ENCODE measurements at regions not wholly inside any gene's neighbourhood (a gene's known extent, or its start where the extent isn't known, plus 50 kb on each side); places are given as distances from the start of the nearest gene placed in this dataset.
"Not testable (repeated sequence)": the region's sequence is repeated elsewhere in the genome, so short reads cannot be mapped to it uniquely, and the experiment has no call there.

DNA sequence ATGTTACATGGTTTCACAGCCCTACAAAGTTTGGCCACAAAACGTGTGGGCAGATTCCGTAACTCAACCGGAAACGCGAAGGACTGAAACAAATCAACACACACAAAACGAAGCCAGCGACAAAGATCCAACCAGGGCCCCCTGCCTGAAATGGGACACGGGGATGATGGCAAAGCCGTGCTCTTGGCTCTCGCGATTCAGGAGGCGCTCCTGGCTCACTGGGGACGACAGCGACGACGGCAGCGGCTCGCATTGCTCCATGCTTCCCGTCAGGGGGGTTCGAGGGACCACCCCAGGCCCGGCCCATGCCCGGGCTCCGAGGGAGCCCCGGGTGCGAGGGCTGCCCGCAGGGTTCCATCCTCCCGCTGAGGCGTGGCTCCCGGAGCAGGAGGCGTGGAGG, 4786.8 kb upstream of the OR11H1 start:
- no peak for DNase-seq

DNA sequence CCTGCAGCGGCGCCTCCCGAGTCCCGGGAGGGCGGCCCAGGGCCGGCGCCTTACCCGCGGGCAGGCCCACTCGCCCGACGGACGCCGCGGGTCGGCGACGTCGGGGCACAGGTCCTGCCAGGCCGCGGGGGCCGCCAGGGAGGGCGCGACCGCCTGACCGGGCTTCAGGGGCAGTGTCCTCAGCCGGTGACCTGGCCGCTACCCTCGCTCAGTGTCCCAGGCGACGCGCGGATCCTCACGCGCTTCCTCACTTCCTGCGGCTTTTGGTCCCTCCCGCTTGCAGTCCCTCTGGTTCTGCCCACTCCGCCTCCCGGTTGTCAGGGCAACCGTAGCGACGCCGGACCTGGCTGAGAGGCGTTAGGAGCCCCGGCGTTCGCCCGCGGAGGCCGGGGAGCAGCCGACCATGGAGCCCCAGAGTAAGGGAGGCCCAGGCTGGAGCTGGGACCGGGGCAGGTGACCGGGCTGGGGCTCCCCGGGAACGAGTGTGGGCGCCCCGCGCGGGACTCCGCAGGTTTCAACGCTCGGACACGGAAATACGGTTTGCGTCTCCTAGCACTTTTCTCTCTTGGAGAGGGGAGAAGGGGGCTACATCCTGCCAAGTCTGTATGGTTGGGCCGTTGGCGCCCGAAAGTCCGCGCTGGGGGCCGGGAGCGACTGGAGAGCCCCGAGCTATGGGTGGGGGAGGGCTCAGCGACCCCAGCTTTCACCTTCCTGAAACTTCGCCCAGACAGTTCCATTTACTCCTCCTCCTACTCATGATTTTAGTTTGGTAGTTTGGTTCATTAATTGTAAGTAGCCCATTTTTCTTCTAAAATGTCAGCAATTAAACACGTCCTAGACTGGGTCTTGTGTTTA, 4786.0 kb upstream of the OR11H1 start:
- not testable (repeated sequence) for DNase-seq

DNA sequence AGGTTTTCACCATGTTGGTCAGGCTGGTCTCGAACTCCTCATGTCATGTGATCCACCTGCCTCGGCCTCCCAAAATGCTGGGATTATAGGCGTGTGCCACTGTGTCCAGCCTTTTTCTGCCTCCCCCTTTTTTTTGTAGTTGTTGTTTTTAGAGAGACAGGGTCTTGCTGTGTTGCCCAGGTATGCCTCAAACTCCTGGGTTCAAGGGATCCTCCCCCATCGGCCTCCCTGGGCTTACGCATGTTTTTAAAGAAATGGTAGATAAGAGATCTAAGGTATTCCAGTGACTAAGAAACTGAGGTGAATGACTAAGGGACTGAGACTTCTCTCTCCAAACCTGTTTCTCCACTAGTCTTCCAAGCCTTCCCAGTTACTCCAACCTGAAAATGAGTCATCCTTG, 4781.6 kb upstream of the OR11H1 start:
- DNase-seq: not testable (repeated sequence)

DNA sequence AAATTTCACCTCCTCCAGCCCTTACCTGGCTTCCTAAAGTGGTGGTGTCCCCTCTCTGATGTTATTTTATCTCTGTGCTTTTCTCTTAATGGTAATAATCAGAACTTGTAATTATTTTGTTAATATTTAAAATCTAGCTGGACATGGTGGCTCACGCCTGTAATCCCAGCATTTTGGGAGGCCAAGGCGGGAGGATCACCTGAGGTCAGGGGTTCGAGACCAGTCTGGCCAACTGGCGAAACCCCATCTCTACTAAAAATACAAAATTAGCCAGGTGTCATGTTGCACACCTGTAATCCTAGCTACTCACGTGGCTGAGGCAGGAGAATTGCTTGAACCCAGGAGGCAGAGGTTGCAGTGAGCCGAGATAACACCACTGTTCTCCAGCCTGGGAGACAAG, 4780.8 kb upstream of the OR11H1 start:
- not testable (repeated sequence) for DNase-seq

DNA sequence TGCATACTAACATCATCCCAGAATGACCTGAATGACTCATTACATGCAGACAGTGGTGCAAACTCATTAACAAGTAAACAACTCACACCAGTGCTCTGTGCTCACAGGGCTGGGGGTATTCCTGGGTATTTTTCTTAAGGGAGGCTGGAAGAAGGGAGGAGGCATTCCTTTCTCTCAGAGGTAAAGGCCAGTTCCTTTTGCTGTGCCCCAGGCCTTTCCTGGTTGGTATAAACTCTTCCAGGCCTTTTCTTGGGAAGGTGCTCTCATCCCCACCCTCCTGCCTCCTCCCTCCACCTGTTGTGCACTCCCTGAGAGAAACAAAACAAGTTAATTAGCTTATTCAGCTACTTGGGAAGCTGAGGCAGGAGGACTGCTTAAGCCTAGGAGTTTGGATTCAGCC, 4779.2 kb upstream of the OR11H1 start:
- not testable (repeated sequence) for DNase-seq

DNA sequence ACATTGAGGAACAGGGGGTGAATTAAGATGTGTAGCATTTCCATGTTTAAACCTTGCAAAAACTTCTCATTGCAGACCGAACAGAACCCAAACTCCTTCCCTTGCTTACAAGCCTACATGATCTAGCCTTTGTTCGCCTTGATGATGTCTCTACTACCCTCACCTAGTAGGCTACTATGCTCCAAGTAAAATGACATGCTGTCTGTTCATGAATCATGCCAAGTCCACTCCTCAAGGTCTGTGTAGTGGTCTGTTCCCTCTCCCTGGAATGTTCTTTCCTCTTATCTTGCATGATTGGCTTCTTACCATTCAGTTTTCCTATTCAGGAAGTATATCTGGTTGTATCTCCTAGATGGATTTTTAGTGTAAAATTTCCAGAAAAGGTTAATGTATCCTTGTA, 4778.6 kb upstream of the OR11H1 start:
- DNase-seq: not testable (repeated sequence)

DNA sequence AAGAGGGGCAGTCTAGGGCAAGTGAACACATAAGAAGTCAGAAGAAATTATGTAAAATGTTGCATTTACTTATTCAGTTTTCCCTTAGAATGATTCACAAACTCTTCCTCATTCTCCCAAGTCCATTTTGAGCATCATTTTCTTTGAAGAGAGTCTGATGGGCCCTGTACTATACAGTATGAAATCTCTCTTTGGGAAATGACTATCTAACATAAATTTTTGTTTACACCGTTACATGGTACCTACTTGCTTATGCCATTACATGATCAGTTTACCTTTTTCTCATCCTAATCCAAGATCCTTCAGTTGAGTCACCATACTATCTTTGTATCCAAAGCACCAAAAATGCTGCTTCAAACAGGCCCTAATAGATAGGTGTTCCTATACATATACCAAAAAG, 4774.4 kb upstream of the OR11H1 start:
- DNase-seq: not testable (repeated sequence)

DNA sequence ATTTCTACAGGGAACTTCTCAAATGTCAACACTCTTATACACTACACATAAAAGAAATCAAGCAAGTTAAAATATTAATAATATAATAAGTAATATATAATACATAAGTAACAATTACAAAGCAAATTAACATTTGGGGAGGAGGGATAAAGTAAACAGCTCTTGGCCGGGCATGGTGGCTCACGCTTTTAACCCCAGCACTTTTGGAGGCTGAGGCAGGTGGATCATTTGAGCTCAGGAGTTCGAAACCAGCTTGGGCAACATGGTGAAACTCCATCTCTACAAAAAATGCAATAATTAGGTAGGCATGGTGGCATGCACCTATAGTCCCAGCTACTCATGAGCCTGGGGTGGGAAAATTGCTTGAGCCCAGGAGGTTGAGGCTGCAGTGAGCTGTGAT, 4772.6 kb upstream of the OR11H1 start:
- DNase-seq: not testable (repeated sequence)

DNA sequence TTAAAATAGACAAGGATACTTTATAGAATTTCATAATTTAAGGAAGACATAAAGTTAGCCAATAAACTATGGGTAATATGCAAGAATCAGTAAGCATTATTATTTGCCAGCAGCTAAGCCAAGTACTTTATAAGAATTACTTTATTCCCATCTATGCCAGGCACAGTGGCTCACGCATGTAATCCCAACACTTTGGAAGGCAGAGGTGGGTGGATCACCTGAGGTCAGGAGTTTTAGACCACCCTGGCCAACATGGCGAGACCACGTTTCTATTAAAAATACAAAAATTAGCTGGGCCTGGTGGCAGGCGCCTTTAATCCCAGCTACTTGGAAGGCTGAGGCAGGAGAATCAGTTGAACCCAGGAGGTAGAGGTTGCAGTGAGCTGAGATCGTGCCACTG, 4767.6 kb upstream of the OR11H1 start:
- not testable (repeated sequence) for DNase-seq

DNA sequence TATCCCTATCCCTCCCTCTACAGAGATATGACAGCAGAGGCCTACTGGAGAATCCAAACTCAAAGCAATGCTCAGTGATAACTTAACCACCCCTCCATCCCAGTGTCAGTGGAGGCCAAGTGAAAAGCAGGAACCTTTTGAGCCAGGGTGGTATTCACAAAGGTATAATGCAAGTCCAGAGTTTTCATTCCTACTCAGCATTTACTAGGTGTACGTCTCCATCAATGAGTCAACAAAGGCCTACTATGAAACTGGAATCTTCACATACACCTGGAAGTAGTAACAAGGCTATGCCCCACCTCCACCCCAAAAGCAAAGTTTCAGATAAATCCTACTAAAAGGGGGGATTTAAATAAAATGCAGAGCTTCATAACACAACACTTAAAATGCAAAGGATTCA, 4761.7 kb upstream of the OR11H1 start:
- not testable (repeated sequence) for DNase-seq

DNA sequence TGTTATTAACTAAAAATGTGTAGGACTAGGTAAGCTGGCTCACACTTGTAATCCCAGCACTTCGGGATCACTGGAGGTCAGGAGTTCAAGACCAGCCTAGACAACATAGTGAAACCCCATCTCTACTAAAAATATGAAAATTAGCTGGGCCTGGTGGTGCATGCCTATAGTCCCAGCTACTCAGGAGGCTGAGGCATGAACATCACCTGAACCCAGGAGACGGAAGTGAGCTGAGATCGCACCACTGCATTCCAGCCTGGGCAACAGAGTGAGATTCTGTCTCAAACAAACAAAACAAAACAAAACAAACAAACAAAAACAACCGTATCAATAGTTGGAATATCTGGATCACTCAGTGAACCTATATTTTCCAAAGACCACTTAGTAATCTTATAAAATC, 4759.1 kb upstream of the OR11H1 start:
- DNase-seq: not testable (repeated sequence)

DNA sequence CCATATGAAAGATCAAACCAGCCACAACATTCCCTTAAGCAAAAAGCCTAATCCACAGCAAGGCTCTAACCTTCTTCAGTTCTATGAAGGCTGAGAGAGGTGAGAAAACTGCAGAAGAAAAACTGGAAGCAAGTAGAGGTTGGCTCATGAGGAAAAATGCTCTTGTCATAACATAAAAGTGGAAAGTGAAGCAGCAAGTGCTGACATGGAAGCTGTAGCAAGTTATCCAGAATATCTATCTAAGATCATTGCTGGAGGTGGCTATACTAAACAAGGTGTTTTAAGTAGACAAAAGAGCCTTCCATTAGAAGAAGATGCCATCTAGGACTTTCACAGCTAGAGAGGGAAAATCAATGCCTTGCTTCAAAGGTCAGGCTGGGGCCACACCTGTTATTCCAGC, 4756.2 kb upstream of the OR11H1 start:
- not testable (repeated sequence) for DNase-seq

DNA sequence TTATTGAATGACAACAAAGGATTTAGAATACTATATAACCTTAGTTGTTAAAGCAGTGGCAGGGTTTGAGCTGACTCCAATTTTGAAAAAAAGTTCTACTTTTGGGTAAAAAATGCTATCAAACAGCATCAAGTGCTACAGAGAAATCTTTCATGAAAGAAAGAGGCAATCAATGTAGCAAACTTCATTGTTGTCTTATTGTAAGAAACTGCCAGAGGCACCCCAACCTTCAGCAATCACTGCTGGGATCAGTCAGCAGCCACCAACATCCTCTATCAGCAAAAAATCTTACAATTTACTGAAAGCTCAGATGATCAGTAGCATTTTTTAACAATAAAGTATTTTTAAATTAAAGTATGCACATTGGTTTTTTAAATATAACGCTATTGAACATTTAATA, 4754.7 kb upstream of the OR11H1 start:
- not testable (repeated sequence) for DNase-seq

DNA sequence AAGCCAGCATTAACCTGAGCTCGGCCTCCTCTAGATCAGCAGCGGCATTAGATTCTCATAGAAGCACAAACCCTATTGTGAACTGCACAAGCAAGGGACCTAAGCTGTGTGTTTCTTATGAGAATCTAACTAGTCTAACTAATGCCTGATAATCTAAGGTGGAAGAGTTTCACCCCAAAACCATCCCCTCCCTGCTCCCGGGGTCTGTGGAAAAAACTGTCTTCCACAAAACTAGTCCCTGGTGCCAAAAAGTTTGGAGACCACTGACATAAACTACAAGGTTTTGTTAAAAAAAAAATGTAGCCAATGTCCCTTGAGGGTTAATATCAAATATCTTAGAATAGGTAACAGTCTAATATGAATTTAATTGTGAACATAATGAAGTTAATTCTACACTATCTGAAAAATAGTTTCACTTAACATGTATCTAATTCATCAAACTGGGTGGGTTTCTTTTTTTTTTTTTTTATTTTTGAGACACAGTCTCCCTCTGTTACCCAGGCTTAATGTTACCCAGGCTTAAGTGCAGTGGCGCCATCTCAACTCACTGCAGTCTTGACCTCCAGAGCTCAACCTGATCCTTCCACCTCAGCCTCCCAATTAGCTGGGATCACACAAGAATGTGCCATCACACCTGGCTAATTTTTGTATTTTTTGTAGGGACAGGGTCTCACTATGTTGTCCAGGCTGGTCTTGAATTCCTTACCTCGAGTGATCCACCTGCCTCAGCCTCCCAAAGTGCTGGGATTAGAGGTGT, 4752.2 kb upstream of the OR11H1 start:
- not testable (repeated sequence) for DNase-seq

DNA sequence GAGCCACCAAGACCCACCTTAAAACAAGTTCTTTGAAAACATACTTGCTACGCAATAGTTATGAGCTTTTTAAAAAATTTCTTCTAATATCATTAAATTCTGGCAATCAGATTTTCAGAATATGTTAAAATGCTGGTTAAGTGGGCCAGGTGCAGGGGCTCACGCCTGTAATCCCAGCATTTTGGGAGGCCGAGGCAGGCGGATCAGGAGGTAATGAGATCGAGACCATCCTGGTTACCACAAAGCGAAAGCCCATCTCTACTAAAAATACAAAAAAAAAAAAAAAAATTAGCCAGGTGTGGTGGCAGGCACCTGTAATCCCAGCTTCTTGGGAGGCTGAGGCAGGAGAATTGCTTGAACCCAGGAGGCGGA, 4751.6 kb upstream of the OR11H1 start:
- not testable (repeated sequence) for DNase-seq

DNA sequence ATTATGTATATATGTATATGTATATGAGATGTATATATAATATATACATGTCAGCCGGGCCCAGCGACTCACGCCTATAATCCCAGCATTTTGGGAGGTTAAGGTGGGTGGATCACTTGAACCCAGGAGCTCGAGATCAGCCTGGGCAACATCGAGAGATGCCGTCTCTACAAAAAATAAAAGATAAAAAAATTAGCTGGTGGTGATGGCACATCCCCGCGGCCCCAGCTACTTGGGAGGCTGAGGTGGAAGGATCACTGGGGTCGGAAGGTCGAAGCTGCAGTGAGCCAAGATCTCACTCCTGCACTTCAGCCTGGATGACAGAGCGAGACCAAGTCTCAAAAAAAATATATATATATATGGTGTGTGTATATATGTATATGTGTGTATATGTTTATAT, 4750.3 kb upstream of the OR11H1 start:
- DNase-seq: not testable (repeated sequence)

DNA sequence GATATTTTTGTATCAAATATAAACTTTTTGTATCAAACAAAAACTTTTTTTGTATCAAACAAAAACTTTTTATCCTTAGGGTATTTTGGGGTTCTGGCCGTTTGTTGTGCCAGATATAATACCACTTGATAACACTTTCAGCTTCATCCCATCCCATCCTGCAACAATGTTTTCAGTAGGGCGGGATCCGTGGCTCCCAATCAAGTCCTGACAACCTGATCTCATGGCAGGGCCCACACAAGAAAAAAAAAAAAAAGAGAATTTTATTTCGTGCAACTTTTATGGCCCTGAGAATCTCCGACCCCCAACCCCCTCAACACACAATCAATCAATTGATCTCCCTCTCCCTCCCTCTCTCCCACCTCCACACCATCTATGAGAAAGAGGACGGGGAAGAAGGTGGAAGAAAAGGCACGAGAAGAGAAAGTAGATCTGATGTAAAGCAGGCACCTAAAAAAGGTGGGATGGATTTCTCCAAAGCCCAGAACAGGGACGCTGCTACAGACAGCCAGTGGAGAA, 4749.6 kb upstream of the OR11H1 start:
- DNase-seq: no peak

DNA sequence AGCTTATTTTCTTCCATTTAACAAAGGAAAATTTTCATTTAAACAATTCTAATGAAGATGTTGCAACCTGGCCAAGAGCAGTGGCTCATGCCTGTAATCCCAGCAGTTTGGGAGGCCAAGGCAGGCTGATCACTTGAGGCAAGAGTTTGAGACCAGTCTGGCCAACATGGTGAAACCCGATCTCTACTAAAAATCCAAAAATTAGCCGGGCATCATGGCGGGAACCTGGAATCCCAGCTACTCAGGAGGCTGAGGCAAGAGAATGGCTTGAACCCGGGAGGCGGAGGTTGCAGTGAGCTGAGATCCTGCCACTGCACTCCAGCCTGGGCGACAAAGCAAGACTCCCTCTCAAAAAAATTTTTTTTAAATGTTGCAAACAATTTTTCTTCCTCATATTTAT, 4748.8 kb upstream of the OR11H1 start:
- DNase-seq: not testable (repeated sequence)

DNA sequence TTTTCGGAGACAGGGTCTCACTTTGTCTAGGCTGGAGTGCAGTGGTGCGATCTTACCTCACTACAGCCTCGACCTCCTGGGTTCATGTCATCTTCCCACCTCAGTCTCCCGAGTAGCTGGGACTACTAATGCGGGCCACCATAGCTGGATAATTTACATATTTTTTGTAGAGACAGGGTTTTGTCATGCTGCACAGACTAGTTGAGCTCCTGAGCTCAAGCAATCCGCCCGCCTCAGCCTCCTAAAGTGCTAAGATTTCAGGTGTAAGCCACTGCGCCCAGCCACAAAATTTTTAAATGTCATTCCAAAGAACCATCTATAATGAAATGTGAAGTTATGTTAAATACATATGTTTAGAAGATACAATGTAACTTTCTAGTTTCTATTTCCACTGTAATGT, 4747.7 kb upstream of the OR11H1 start:
- DNase-seq: no peak

DNA sequence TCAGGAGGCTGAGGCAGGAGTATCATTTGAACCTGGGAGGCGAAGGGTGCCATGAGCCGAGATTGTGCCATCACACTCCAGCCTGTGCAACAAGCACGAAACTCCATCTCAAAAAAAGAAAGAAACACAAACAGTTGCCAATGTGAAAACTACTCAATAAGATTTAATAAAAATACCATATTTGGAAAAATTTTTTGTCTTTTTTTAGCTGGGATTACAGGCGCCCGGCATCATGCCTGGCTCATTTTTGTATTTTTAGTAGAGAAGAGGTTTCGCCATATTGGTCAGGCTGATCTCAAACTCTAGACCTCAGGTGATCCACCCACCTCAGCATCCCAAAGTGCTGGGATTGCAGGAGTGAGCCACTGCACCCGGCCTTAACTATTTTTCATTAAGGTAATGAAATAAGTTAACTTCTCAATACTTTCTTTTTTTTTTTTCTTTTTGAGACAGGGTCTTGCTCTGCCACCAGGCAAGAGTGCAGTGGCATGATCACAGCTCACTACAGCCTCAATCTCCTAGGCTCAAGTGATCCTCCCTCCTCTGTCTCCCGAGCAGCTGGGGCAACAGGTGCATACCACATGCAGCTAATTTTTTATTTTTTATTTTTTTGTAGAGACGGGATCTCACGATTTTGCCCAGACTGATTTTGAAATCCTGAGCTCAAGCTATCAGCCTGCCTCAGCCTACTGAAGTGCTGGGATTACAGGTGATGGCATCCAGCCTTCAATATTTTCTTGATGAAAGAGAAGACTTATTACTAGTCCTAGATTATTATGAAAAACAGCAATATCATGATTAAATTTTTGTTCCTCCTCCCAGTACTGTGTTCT, 4746.2 kb upstream of the OR11H1 start:
- DNase-seq: no peak
